Panc1 (cell line): ENCODE measurements at regions not wholly inside any gene's neighbourhood (a gene's known extent, or its start where the extent isn't known, plus 50 kb on each side); places are given as distances from the start of the nearest gene placed in this dataset.

Experiments used
- ATAC-seq: fragments of 200-7000 bp; cut with Tn5 transposase; 2 replicates; pipeline ENCODE4 v1.9.1; 2020; ENCODE audit warnings: mild to moderate bottlenecking, moderate library complexity
- BruUV-seq: library from RNA; stranded (reverse); fragments of 400-500 nt; replicated peaks from 2 replicates; lab custom pipeline; 2021; lab: Mats Ljungman, UMichigan
- CTCF ChIA-PET: fragments of 300-600 bp; sonication (Branson Sonifier 250); formaldehyde crosslinking; loops from one replicate; lab custom pipeline; 2022; ENCODE audit warnings: antibody characterized with exemption; lab: Charles Lee
- POLR2A ChIA-PET: fragments of 300-600 bp; sonication (Branson Sonifier 250); formaldehyde crosslinking; loops from one replicate; lab custom pipeline; 2022; ENCODE audit warnings: antibody characterized with exemption; lab: Charles Lee
- DNase-seq: peaks from one replicate; pipeline ENCODE4 v3.0.0-alpha.2; 2010; ENCODE audit warnings: low read depth, low spot score
- H3K27ac ChIP-seq: 2 replicates; pipeline ENCODE4 v1.5.1; 2011; ENCODE audit warnings: mild to moderate bottlenecking, low read length, inconsistent platforms
- H3K27me3 ChIP-seq: fragments of 200-500 bp; sonication (Bioruptor generic); 2 replicates; pipeline ENCODE4 v1.6.0; 2014; ENCODE audit warnings: low read length, inconsistent platforms; ENCODE audit not compliant: control insufficient read depth, insufficient read depth
- H3K36me3 ChIP-seq: fragments of 200-500 bp; sonication (Bioruptor generic); 2 replicates; pipeline ENCODE4 v1.5.1; 2014; ENCODE audit warnings: inconsistent platforms, mild to moderate bottlenecking, low read length, moderate library complexity; ENCODE audit not compliant: control insufficient read depth, insufficient read depth
- H3K4me1 ChIP-seq: 2 replicates; pipeline ENCODE4 v1.5.1; 2011; ENCODE audit warnings: inconsistent platforms, mild to moderate bottlenecking, low read length, moderate library complexity; ENCODE audit not compliant: control insufficient read depth, insufficient read depth
- H3K4me3 ChIP-seq, 2 experiments: 2 replicates each; pipeline ENCODE4 v1.5.1; 2011 to 2012; ENCODE audit warnings: low read depth in 2 of 2, low read length in 2 of 2, mild to moderate bottlenecking in 2 of 2, inconsistent platforms in 1 of 2, moderate library complexity in 1 of 2
- H3K9me3 ChIP-seq: fragments of 200-500 bp; sonication (Bioruptor generic); 2 replicates; pipeline ENCODE4 v1.5.1; 2014; ENCODE audit warnings: low read depth, mild to moderate bottlenecking, inconsistent platforms, low read length, moderate library complexity; ENCODE audit not compliant: control insufficient read depth, insufficient read depth
- CTCF ChIP-seq: fragments of 450-650 bp; IDR thresholded peaks from 2 replicates; pipeline ENCODE4 v1.5.1; 2017; ENCODE audit warnings: mild to moderate bottlenecking
- POLR2AphosphoS5 ChIP-seq: IDR thresholded peaks from 2 replicates; pipeline ENCODE4 v1.6.1; 2012; ENCODE audit warnings: mild to moderate bottlenecking, low read depth, low read length, moderate library complexity
- REST ChIP-seq, 2 experiments: IDR thresholded peaks; 2 replicates each; pipeline ENCODE4 v1.6.1; 2011 to 2012; ENCODE audit warnings: low read depth in 2 of 2, control low read depth in 1 of 2, low read length in 1 of 2, mild to moderate bottlenecking in 1 of 2, moderate library complexity in 1 of 2; ENCODE audit not compliant: insufficient read depth in 1 of 2
- SIN3A ChIP-seq: IDR thresholded peaks from 2 replicates; pipeline ENCODE4 v1.6.1; 2012; ENCODE audit warnings: low read depth, mild to moderate bottlenecking, low read length, moderate library complexity, borderline replicate concordance; ENCODE audit not compliant: insufficient read depth
- TCF7L2 ChIP-seq: IDR thresholded peaks from 2 replicates; pipeline ENCODE4 v1.6.1; 2011; ENCODE audit warnings: mild to moderate bottlenecking, low read depth, low read length, inconsistent platforms
- in situ Hi-C: cut with HindIII; loops from 2 replicates; pipeline ENCODE4 v1.10.0; 2016; ENCODE audit warnings: low sequenced_read_pairs, low pct_unique_long_range_greater_than_20kb
- intact Hi-C: fragments of 100-400 bp; cut with micrococcal nuclease; formaldehyde crosslinking; loops from one replicate; pipeline ENCODE4 v1.10.0; 2022; ENCODE audit not compliant: unreplicated experiment

- ChIA-PET POLR2A (no interaction called here), CTCF (no interaction called here)
- DNase-seq (no peak), ATAC-seq (no peak)
- Histone ChIP-seq H3K4me1 (no peaks in the 10 kb centered on the region), H3K4me3 (no peak overlapping the region), H3K36me3 (no peaks in the 10 kb centered on the region), H3K27me3 (no peaks in the 10 kb centered on the region), H3K27ac (no peak overlapping the region), H3K9me3 (no peaks in the 10 kb centered on the region)
- intact Hi-C loops (no loop called here), in situ Hi-C loops (no loop called here)
- no TSS peak for BruUV-seq
- TF ChIP-seq REST (IDR thresholded peaks at IDR 0.05; ENCODE audit: insufficient read depth in 1 of 2, low read depth in 2 of 2, low read length in 1 of 2) (no peak), POLR2AphosphoS5 (no peak), TCF7L2 (no peak), SIN3A (no peak), CTCF (no peak)
Observed at GRCh38 chr20:12875510-12875909, 133.3 kb upstream of the SPTLC3 start.

- no peaks in the 10 kb centered on the region for H3K9me3 ChIP-seq
- POLR2A ChIA-PET, result no interaction called here
- CTCF ChIA-PET, result interaction anchor here (0.7 kb wide), 1 partner anchor 613 kb away, joined by 3 read pairs; no protein-coding TSS in a partner anchor
- in situ Hi-C loops, result no loop called here
- no peaks in the 10 kb centered on the region for H3K27me3 ChIP-seq
- ATAC-seq (no peak), DNase-seq (no peak)
- TF ChIP-seq TCF7L2, result no peak
- TF ChIP-seq SIN3A, result no peak
- intact Hi-C loops, result no loop called here
- no peaks in the 10 kb centered on the region for H3K4me1 ChIP-seq
- BruUV-seq, result no TSS peak
- no peaks in the 10 kb centered on the region for H3K36me3 ChIP-seq
- no peak overlapping the region for H3K4me3 ChIP-seq
- H3K27ac ChIP-seq, result no peak overlapping the region
Observed at GRCh38 chr20:12882832-12883506, 125.8 kb upstream of the SPTLC3 start.

GRCh38 chr20:12883507-12883885 lies 125.3 kb upstream of the SPTLC3 start:
- BruUV-seq, result no TSS peak
- no peak for TF ChIP-seq CTCF
- no peak for TF ChIP-seq SIN3A
- TF ChIP-seq TCF7L2, result no peak
- TF ChIP-seq POLR2AphosphoS5, result no peak
- no peak for TF ChIP-seq REST (IDR thresholded peaks at IDR 0.05; ENCODE audit: insufficient read depth in 1 of 2, low read depth in 2 of 2, low read length in 1 of 2)
- Histone ChIP-seq H3K36me3 (no peaks in the 10 kb centered on the region), H3K27me3 (no peaks in the 10 kb centered on the region), H3K4me1 (no peaks in the 10 kb centered on the region), H3K4me3 (no peak overlapping the region), H3K27ac (no peak overlapping the region), H3K9me3 (no peaks in the 10 kb centered on the region)
- no peak for ATAC-seq
- ChIA-PET CTCF (no interaction called here), POLR2A (no interaction called here)
- no peak for DNase-seq
- intact Hi-C loops, result no loop called here
- in situ Hi-C loops, result no loop called here
